Endothelial cell (in vitro differentiated cells): ENCODE measurements at regions not wholly inside any gene's neighbourhood (a gene's known extent, or its start where the extent isn't known, plus 50 kb on each side); places are given as distances from the start of the nearest gene placed in this dataset.

Experiments
- DNase-seq: peaks from one replicate; pipeline ENCODE4 v3.0.0; 2021; ENCODE audit warnings: low spot score
- H3K27ac Mint-ChIP-seq: one replicate; pipeline ENCODE4 v1.8.0; 2021; ENCODE audit warnings: mixed read lengths, inconsistent platforms; ENCODE audit not compliant: unreplicated experiment
- H3K27me3 Mint-ChIP-seq: one replicate; pipeline ENCODE4 v1.8.0; 2021; ENCODE audit warnings: mild to moderate bottlenecking, moderate library complexity, mixed read lengths, inconsistent platforms; ENCODE audit not compliant: unreplicated experiment
- H3K36me3 Mint-ChIP-seq: one replicate; pipeline ENCODE4 v1.8.0; 2021; ENCODE audit warnings: mild to moderate bottlenecking, low read depth, mixed read lengths, inconsistent platforms; ENCODE audit not compliant: unreplicated experiment
- H3K4me1 Mint-ChIP-seq: one replicate; pipeline ENCODE4 v1.8.0; 2021; ENCODE audit warnings: mild to moderate bottlenecking, mixed read lengths, inconsistent platforms; ENCODE audit not compliant: unreplicated experiment
- H3K4me3 Mint-ChIP-seq: one replicate; pipeline ENCODE4 v1.8.0; 2021; ENCODE audit warnings: mild to moderate bottlenecking, mixed read lengths, inconsistent platforms; ENCODE audit not compliant: unreplicated experiment
- H3K9me3 Mint-ChIP-seq: one replicate; pipeline ENCODE4 v1.8.0; 2021; ENCODE audit warnings: mixed read lengths, inconsistent platforms; ENCODE audit not compliant: unreplicated experiment
- TF ChIP-seq, protein P1 (sequence below): fragments of 200-600 bp; sonication (generic); IDR thresholded peaks from one replicate; pipeline ENCODE4 v1.5.0; 2021; ENCODE audit warnings: antibody characterized with exemption; ENCODE audit not compliant: unreplicated experiment

DNA sequence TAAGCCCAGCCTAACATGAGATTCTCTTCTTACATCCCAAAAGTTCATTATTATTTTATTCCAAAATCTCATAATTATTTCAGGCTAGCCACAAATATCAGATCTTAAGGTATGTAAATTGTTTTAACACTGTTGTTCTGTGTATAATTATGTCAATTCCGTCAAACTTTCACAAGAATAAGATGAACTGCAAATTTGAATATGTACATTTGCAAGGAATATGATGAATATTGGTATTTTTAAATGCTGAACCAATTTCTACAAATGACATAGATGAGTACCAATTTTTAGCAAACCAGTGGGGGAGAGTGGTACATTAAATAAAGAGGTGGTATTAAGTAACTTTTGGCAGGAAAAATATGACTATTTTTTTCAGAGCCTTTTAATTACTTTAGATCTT is 282.3 kb upstream of the MAD2L1 start:
- Mint-ChIP-seq H3K27ac (no peak overlapping the region), H3K4me3 (no peak overlapping the region), H3K4me1 (no peaks in the 10 kb centered on the region), H3K27me3 (no peaks in the 10 kb centered on the region), H3K9me3 (no peaks in the 10 kb centered on the region), H3K36me3 (no peaks in the 10 kb centered on the region)
- TF ChIP-seq, protein P1, sequence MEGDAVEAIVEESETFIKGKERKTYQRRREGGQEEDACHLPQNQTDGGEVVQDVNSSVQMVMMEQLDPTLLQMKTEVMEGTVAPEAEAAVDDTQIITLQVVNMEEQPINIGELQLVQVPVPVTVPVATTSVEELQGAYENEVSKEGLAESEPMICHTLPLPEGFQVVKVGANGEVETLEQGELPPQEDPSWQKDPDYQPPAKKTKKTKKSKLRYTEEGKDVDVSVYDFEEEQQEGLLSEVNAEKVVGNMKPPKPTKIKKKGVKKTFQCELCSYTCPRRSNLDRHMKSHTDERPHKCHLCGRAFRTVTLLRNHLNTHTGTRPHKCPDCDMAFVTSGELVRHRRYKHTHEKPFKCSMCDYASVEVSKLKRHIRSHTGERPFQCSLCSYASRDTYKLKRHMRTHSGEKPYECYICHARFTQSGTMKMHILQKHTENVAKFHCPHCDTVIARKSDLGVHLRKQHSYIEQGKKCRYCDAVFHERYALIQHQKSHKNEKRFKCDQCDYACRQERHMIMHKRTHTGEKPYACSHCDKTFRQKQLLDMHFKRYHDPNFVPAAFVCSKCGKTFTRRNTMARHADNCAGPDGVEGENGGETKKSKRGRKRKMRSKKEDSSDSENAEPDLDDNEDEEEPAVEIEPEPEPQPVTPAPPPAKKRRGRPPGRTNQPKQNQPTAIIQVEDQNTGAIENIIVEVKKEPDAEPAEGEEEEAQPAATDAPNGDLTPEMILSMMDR, result no peak
- DNase-seq, result no peak

DNA sequence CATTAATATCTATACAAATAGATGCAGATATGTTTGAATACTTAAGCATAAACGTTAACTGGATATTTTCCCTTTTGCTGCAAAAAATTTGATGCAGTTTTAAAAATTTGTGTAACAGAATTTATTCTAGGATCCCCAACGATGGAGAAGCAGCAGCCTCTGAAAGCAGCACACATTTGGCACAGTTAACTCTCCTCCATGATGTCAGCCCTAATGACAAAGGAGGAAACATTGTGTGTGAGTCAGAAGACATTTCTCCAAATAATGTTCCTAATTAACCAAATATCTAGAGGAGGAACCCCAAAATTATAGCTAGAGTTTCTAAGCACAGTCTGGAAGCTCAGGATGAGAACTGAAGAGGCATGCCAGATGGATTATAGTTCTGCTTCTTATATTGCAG is 281.9 kb upstream of the MAD2L1 start:
- H3K4me1 Mint-ChIP-seq, result no peaks in the 10 kb centered on the region
- H3K27me3 Mint-ChIP-seq, result no peaks in the 10 kb centered on the region
- no peak for DNase-seq
- H3K27ac Mint-ChIP-seq, result no peak overlapping the region
- no peaks in the 10 kb centered on the region for H3K9me3 Mint-ChIP-seq
- H3K36me3 Mint-ChIP-seq, result no peaks in the 10 kb centered on the region
- no peak overlapping the region for H3K4me3 Mint-ChIP-seq
- TF ChIP-seq, protein P1, result no peak

DNA sequence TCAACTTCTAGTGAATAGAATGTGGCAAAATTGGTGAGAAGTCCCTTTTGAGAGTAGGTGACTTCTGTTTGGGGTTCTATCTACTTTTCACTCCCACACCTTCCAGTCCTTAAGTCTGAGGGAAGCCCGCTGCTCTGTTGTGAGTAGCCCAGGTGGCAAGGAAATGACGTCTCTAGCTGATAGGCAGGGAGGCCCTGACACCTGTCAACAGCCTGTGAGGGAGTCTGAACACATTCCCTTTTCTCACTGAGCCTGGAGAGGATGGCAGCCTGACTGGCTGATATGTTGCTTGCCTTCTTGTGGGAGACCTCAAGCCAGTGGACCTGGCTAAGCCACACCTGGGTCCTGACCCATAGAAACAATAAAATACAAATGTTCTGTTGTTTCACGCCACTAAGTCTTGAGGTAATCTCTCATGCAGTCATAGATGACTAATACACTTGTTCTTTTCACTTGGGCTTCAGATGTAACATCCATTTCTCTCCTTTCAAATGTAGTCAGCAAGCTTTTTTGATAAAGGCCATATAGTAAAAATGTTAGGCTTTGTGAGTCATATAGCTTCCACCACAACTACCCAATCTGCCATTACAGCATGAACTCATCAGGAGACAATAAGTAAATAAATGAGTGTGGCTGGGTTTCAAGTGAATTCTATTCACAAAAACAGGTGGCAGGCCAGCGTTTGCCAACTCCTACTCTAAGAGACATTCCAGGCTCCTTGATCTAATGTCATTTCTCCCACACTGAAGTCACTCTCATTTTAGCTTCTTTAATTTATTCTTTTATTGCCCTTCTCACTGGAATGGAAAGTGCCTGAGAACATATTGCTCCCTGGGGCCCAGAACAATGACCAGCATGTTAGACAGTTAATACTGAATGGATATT is 265.1 kb upstream of the MAD2L1 start:
- Mint-ChIP-seq H3K36me3 (no peaks in the 10 kb centered on the region), H3K9me3 (no peaks in the 10 kb centered on the region), H3K27me3 (no peaks in the 10 kb centered on the region), H3K27ac (no peak overlapping the region), H3K4me3 (no peak overlapping the region), H3K4me1 (peaks cover 4% of the 10 kb centered on the region)
- DNase-seq, result no peak
- TF ChIP-seq, protein P1, result no peak

DNA sequence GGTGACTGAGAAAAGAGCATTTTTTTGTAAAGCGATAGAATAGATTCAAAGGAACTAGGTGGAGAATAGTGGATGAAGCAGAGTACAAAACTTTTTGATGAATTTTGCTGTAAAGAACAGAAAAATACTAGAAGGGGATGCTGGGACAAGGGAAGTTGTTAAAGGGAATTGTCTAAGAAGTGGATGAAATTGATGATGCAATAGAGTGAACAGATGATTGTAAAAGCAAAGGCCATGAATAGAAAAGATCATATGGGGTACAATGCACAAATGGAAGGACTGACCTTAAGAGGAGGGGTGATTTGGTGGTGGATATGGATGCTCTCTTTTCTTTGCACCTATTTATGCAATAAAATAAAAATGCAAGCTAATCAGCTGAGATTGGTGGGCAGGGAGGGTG is 262.7 kb upstream of the MAD2L1 start:
- H3K4me1 Mint-ChIP-seq, result peaks cover 4% of the 10 kb centered on the region
- H3K4me3 Mint-ChIP-seq, result no peak overlapping the region
- no peak overlapping the region for H3K27ac Mint-ChIP-seq
- DNase-seq, result no peak
- no peaks in the 10 kb centered on the region for H3K9me3 Mint-ChIP-seq
- no peaks in the 10 kb centered on the region for H3K27me3 Mint-ChIP-seq
- TF ChIP-seq, protein P1, result no peak
- H3K36me3 Mint-ChIP-seq, result no peaks in the 10 kb centered on the region

DNA sequence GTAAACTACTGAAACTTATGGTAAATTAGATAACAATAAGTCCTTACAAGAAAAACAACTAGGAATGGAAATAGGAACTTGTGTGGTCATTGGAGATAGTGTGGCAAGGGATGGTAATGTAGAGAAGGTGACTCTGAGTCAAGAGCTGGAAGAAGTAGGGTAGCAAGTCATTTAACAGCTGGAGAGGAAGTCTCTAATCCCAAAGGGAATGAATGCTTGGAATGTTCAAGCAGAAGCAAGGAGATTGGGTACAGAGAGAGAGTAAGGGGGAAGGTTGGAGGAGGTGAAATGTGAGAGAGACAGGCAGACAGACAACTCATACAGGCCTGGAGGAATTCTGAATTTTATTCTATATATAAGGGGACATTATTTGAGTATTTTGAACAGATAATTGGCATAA is 260.6 kb upstream of the MAD2L1 start:
- TF ChIP-seq, protein P1, result no peak
- no peaks in the 10 kb centered on the region for H3K36me3 Mint-ChIP-seq
- H3K27ac Mint-ChIP-seq, result no peak overlapping the region
- H3K4me3 Mint-ChIP-seq, result no peak overlapping the region
- no peak for DNase-seq
- H3K27me3 Mint-ChIP-seq, result no peaks in the 10 kb centered on the region
- peaks cover 4% of the 10 kb centered on the region for H3K4me1 Mint-ChIP-seq
- no peaks in the 10 kb centered on the region for H3K9me3 Mint-ChIP-seq
